GM12892 (cell line): ENCODE measurements at regions not wholly inside any gene's neighbourhood (a gene's known extent, or its start where the extent isn't known, plus 50 kb on each side); places are given as distances from the start of the nearest gene placed in this dataset.
"Not testable (repeated sequence)": the region's sequence is repeated elsewhere in the genome, so short reads cannot be mapped to it uniquely, and the experiment has no call there.

Experiments used
- POLR2A ChIP-seq: IDR thresholded peaks from 2 replicates; pipeline ENCODE4 v1.6.1; 2011; ENCODE audit warnings: low read depth, low read length, control low read depth
- POLR2AphosphoS5 ChIP-seq: IDR thresholded peaks from 2 replicates; pipeline ENCODE4 v1.6.1; 2011; ENCODE audit warnings: low read depth, low read length, control low read depth
- TAF1 ChIP-seq: IDR thresholded peaks from 2 replicates; pipeline ENCODE4 v1.6.1; 2011; ENCODE audit warnings: low read depth, mild to moderate bottlenecking, control low read depth, low read length, borderline replicate concordance

DNA sequence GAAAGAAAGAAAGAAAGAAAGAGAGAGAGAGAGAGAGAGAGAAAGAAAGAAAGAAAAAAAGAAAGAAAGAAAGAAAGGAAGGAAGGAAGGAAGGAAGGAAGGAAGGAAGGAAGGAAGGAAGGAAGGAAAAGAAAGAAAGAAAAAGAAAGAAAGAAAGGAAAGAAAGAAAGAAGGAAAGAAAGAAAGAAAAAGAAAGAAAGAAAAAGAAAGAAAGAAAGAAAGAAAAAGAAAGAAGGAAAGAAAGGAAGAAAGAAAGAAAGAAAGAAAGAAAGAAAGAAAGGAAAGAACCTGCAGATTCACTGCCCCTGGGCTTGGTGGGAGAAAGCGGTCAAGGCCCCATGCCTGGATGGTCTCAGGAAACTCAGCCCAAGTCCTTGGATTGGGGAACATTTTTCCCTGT, 1426.2 kb downstream of the BRD1 start:
- TF ChIP-seq POLR2AphosphoS5, POLR2A, TAF1: not testable (repeated sequence)
